GM10266 (cell line): ENCODE measurements at regions not wholly inside any gene's neighbourhood (a gene's known extent, or its start where the extent isn't known, plus 50 kb on each side); places are given as distances from the start of the nearest gene placed in this dataset.

Experiments used
- DNase-seq: peaks from one replicate; pipeline ENCODE4 v3.0.0; 2012; ENCODE audit errors: extremely low spot score
- CTCF ChIP-seq: IDR thresholded peaks from 2 replicates; pipeline ENCODE4 v1.5.1; 2012; ENCODE audit warnings: mild to moderate bottlenecking, low read depth; ENCODE audit not compliant: control insufficient read depth, insufficient read depth; ENCODE audit errors: missing control alignments

GRCh38 chr4:137738375-137738990, 206.2 kb upstream of the PCDH18 start:
- no peak for DNase-seq
- no peak for TF ChIP-seq CTCF

DNA sequence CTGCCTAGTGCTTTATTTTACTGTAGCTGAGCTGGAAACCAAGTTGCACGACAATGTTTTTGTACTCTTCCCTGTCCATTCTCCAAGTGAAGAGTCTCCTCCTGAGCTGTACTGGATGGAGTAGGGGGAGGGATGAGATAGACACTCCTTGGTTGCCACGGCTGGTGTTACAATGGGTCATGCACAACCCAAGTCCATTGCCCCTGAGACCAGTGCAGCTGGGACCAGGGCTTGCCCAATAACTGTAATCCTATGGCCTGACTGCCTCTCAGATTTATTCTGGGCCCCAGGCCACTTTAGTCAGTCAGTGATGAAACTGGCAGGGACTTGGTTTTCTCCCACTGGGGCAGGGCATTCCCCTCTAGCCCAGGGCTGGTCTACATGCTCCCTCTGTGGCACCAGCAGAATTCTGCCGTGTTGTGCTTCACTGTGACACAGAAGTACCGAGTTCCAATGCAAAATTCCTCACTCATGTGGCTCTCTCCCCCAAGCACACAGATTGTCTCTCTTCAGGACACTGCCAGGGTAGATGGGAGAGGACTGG, 203.3 kb upstream of the PCDH18 start:
- peak; percentile 2 for DNase-seq
- no peak for TF ChIP-seq CTCF

- peak; percentile 48 for TF ChIP-seq CTCF
- DNase-seq, result peak; percentile 37
These were observed 201.2 kb upstream of the PCDH18 start for GRCh38 chr4:137733174-137734141.

GRCh38 chr4:137722910-137723309, 190.6 kb upstream of the PCDH18 start:
- no peak for TF ChIP-seq CTCF
- no peak for DNase-seq

DNA sequence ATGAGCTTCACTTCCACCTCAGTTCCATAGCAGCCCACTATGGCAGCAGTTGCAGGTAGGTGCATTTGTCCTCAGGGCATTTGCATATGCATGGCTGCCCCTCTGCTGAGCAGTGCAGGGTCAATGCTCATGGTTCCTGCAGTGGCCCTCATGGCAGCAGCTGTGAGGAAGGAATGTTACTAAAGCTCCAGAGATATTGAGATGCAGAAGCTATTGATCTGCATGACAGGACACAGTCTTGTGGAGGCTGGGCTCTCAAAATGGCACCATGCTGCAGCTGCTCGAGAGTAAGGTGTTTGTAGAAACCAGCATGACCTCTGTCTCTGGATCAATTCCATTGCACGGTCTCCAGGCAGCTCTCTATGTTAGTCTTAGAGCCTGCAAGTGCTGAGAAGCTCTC, 179.2 kb upstream of the PCDH18 start:
- no peak for TF ChIP-seq CTCF
- no peak for DNase-seq

- TF ChIP-seq CTCF, result no peak
- no peak for DNase-seq
These were observed 175.3 kb upstream of the PCDH18 start for GRCh38 chr4:137707626-137708025.

- TF ChIP-seq CTCF, result no peak
These were observed 174.9 kb upstream of the PCDH18 start for GRCh38 chr4:137707102-137707620.

More at GRCh38 chr4:137707102-137707620, 174.9 kb upstream of the PCDH18 start:
- DNase-seq, result no peak
